Activated T-helper 2 cell treated with anti-CD3 and anti-CD28 coated beads, Interferon-gamma antibody, Interleukin-2, Interleukin-4, amounts not matched to agents 10 μg/mL and 5 μg/mL and 100 μg/mL, durations not matched to agents 14 hours and 24 hours and 36 hours (primary cell): ENCODE measurements at regions not wholly inside any gene's neighbourhood (a gene's known extent, or its start where the extent isn't known, plus 50 kb on each side); places are given as distances from the start of the nearest gene placed in this dataset.

Experiments used
- DNase-seq: peaks from one replicate; pipeline ENCODE4 v3.0.0; 2021; ENCODE audit warnings: low spot score
- H3K27ac Mint-ChIP-seq: one replicate; pipeline ENCODE4 v1.8.0; 2021; ENCODE audit warnings: mixed read lengths
- H3K27me3 Mint-ChIP-seq: one replicate; pipeline ENCODE4 v1.8.0; 2021; ENCODE audit warnings: low read depth, mixed read lengths
- H3K36me3 Mint-ChIP-seq: one replicate; pipeline ENCODE4 v1.8.0; 2021; ENCODE audit warnings: low read depth, mixed read lengths
- H3K4me1 Mint-ChIP-seq: one replicate; pipeline ENCODE4 v1.8.0; 2021; ENCODE audit warnings: low read depth, mixed read lengths
- H3K4me3 Mint-ChIP-seq: one replicate; pipeline ENCODE4 v1.8.0; 2021; ENCODE audit warnings: low read depth, mild to moderate bottlenecking, moderate library complexity, mixed read lengths
- H3K9me3 Mint-ChIP-seq: one replicate; pipeline ENCODE4 v1.8.0; 2021; ENCODE audit warnings: mixed read lengths
- intact Hi-C: fragments of 100-400 bp; cut with micrococcal nuclease; formaldehyde crosslinking; loops from one replicate; pipeline ENCODE4 v1.15.1; 2023

GRCh38 chr17:34464812-34465211 is 101.8 kb upstream of the CCL1 start:
- Mint-ChIP-seq H3K4me3 (no peak overlapping the region), H3K27ac (no peak overlapping the region), H3K36me3 (no peaks in the 10 kb centered on the region), H3K4me1 (no peaks in the 10 kb centered on the region), H3K9me3 (no peaks in the 10 kb centered on the region), H3K27me3 (peaks cover 15% of the 10 kb centered on the region)
- DNase-seq = no peak
- intact Hi-C loops = no loop called here

GRCh38 chr17:34458266-34458665 is 95.2 kb upstream of the CCL1 start:
- intact Hi-C loops = no loop called here
- H3K27me3 Mint-ChIP-seq = peaks cover 43% of the 10 kb centered on the region
- no peak for DNase-seq
- H3K27ac Mint-ChIP-seq = no peak overlapping the region
- no peaks in the 10 kb centered on the region for H3K4me1 Mint-ChIP-seq
- no peaks in the 10 kb centered on the region for H3K9me3 Mint-ChIP-seq
- H3K36me3 Mint-ChIP-seq = no peaks in the 10 kb centered on the region
- H3K4me3 Mint-ChIP-seq = no peak overlapping the region

- Mint-ChIP-seq H3K4me3 (no peak overlapping the region), H3K27ac (no peak overlapping the region), H3K4me1 (no peaks in the 10 kb centered on the region), H3K36me3 (no peaks in the 10 kb centered on the region), H3K27me3 (peaks cover 55% of the 10 kb centered on the region), H3K9me3 (no peaks in the 10 kb centered on the region)
- intact Hi-C loops = no loop called here
- no peak for DNase-seq
Observed at GRCh38 chr17:34456121-34456520, 93.1 kb upstream of the CCL1 start.

- no peaks in the 10 kb centered on the region for H3K4me1 Mint-ChIP-seq
- no peaks in the 10 kb centered on the region for H3K9me3 Mint-ChIP-seq
- peaks cover 50% of the 10 kb centered on the region for H3K27me3 Mint-ChIP-seq
- no peak for DNase-seq
- no peaks in the 10 kb centered on the region for H3K36me3 Mint-ChIP-seq
- H3K4me3 Mint-ChIP-seq = no peak overlapping the region
- intact Hi-C loops = no loop called here
- H3K27ac Mint-ChIP-seq = no peak overlapping the region
Observed at GRCh38 chr17:34452769-34453168, 89.7 kb upstream of the CCL1 start.

GRCh38 chr17:34451313-34451712 is 88.3 kb upstream of the CCL1 start:
- Mint-ChIP-seq H3K4me3 (no peak overlapping the region), H3K4me1 (no peaks in the 10 kb centered on the region), H3K27me3 (peaks cover 47% of the 10 kb centered on the region), H3K27ac (no peak overlapping the region), H3K9me3 (no peaks in the 10 kb centered on the region), H3K36me3 (no peaks in the 10 kb centered on the region)
- intact Hi-C loops = no loop called here
- no peak for DNase-seq

- H3K27me3 Mint-ChIP-seq = peaks cover 39% of the 10 kb centered on the region
- no peak for DNase-seq
- no peaks in the 10 kb centered on the region for H3K36me3 Mint-ChIP-seq
- intact Hi-C loops = no loop called here
- no peak overlapping the region for H3K4me3 Mint-ChIP-seq
- H3K27ac Mint-ChIP-seq = no peak overlapping the region
- no peaks in the 10 kb centered on the region for H3K9me3 Mint-ChIP-seq
- no peaks in the 10 kb centered on the region for H3K4me1 Mint-ChIP-seq
Observed at GRCh38 chr17:34447406-34447805, 84.4 kb upstream of the CCL1 start.

GRCh38 chr17:34445101-34445500 is 82.1 kb upstream of the CCL1 start:
- H3K27me3 Mint-ChIP-seq = peaks cover 32% of the 10 kb centered on the region
- DNase-seq = no peak
- H3K4me3 Mint-ChIP-seq = no peak overlapping the region
- H3K4me1 Mint-ChIP-seq = no peaks in the 10 kb centered on the region
- no peaks in the 10 kb centered on the region for H3K9me3 Mint-ChIP-seq
- no peaks in the 10 kb centered on the region for H3K36me3 Mint-ChIP-seq
- intact Hi-C loops = no loop called here
- no peak overlapping the region for H3K27ac Mint-ChIP-seq

GRCh38 chr17:34443619-34444469 is 80.8 kb upstream of the CCL1 start:
- DNase-seq = no peak
- Mint-ChIP-seq H3K9me3 (no peaks in the 10 kb centered on the region), H3K4me3 (no peak overlapping the region), H3K36me3 (no peaks in the 10 kb centered on the region), H3K27ac (no peak overlapping the region), H3K4me1 (no peaks in the 10 kb centered on the region), H3K27me3 (peaks cover 29% of the 10 kb centered on the region)
- intact Hi-C loops = no loop called here

GRCh38 chr17:34442387-34443111 is 79.5 kb upstream of the CCL1 start:
- Mint-ChIP-seq H3K4me3 (no peak overlapping the region), H3K36me3 (no peaks in the 10 kb centered on the region), H3K27ac (no peak overlapping the region), H3K4me1 (no peaks in the 10 kb centered on the region), H3K9me3 (no peaks in the 10 kb centered on the region), H3K27me3 (peaks cover 19% of the 10 kb centered on the region)
- DNase-seq = no peak
- intact Hi-C loops = no loop called here

- Mint-ChIP-seq H3K4me1 (no peaks in the 10 kb centered on the region), H3K9me3 (no peaks in the 10 kb centered on the region), H3K36me3 (no peaks in the 10 kb centered on the region), H3K27me3 (peaks cover 16% of the 10 kb centered on the region), H3K4me3 (no peak overlapping the region), H3K27ac (no peak overlapping the region)
- intact Hi-C loops = no loop called here
- DNase-seq = no peak
Observed at GRCh38 chr17:34437188-34437587, 74.2 kb upstream of the CCL1 start.

GRCh38 chr17:34436607-34437006 is 73.6 kb upstream of the CCL1 start:
- H3K4me3 Mint-ChIP-seq = no peak overlapping the region
- no peak overlapping the region for H3K27ac Mint-ChIP-seq
- H3K9me3 Mint-ChIP-seq = no peaks in the 10 kb centered on the region
- peaks cover 21% of the 10 kb centered on the region for H3K27me3 Mint-ChIP-seq
- no peak for DNase-seq
- intact Hi-C loops = no loop called here
- no peaks in the 10 kb centered on the region for H3K36me3 Mint-ChIP-seq
- no peaks in the 10 kb centered on the region for H3K4me1 Mint-ChIP-seq

- no peak for DNase-seq
- no peak overlapping the region for H3K27ac Mint-ChIP-seq
- H3K9me3 Mint-ChIP-seq = no peaks in the 10 kb centered on the region
- H3K4me1 Mint-ChIP-seq = no peaks in the 10 kb centered on the region
- intact Hi-C loops = no loop called here
- peaks cover 20% of the 10 kb centered on the region for H3K27me3 Mint-ChIP-seq
- no peaks in the 10 kb centered on the region for H3K36me3 Mint-ChIP-seq
- H3K4me3 Mint-ChIP-seq = no peak overlapping the region
Observed at GRCh38 chr17:34435182-34435928, 72.3 kb upstream of the CCL1 start.

- H3K4me3 Mint-ChIP-seq = no peak overlapping the region
- H3K27ac Mint-ChIP-seq = no peak overlapping the region
- H3K4me1 Mint-ChIP-seq = no peaks in the 10 kb centered on the region
- H3K27me3 Mint-ChIP-seq = peaks cover 22% of the 10 kb centered on the region
- DNase-seq = no peak
- H3K36me3 Mint-ChIP-seq = no peaks in the 10 kb centered on the region
- intact Hi-C loops = no loop called here
- H3K9me3 Mint-ChIP-seq = no peaks in the 10 kb centered on the region
Observed at GRCh38 chr17:34434052-34434451, 71.0 kb upstream of the CCL1 start.
